T-cell (primary cell): ENCODE measurements at regions not wholly inside any gene's neighbourhood (a gene's known extent, or its start where the extent isn't known, plus 50 kb on each side); places are given as distances from the start of the nearest gene placed in this dataset.

Experiments
- ATAC-seq, 4 experiments: fragments of 200-7000 bp in 3 of 4; fragments of 150-1000 bp in 1 of 4; cut with Tn5 transposase; replicated peaks in 1 of 4; 1 replicate in 3 of 4; 2 replicates in 1 of 4; pipeline ENCODE4 v1.10.0; 2021; ENCODE audit warnings: moderate library complexity in 3 of 4, mild to moderate bottlenecking in 2 of 4, moderate number of reproducible peaks in 1 of 4
- CTCF ChIA-PET, 2 donors: fragments of 300-600 bp; sonication (Branson Sonifier 250); formaldehyde crosslinking; loops; one replicate each; lab custom pipeline; 2022; ENCODE audit warnings: antibody characterized with exemption in 2 of 2; lab: Charles Lee
- POLR2A ChIA-PET, 2 donors: fragments of 300-600 bp; sonication (Branson Sonifier 250); formaldehyde crosslinking; loops; one replicate each; lab custom pipeline; 2022; ENCODE audit warnings: antibody characterized with exemption in 2 of 2; lab: Charles Lee
- DNase-seq, 35 experiments: peaks; one replicate each; pipeline versions ENCODE4 v3.0.0 to v3.0.0-alpha.2; 2013 to 2023
- H3K27ac ChIP-seq: one replicate; pipeline ENCODE4 v1.5.1; 2013; ENCODE audit warnings: low read length
- H3K27me3 ChIP-seq, 2 experiments: replicated peaks in 1 of 2; 1 replicate in 1 of 2; 2 replicates in 1 of 2; pipeline versions ENCODE4 v1.6.1 to v1.7.0; 2013; ENCODE audit warnings: low read length in 1 of 2, mixed read lengths in 1 of 2; ENCODE audit not compliant: control insufficient read depth in 2 of 2, insufficient read depth in 2 of 2; ENCODE audit errors: extremely low read depth in 1 of 2
- H3K36me3 ChIP-seq, 2 donors: 1 replicate in 1 of 2; 2 replicates in 1 of 2; pipeline versions ENCODE4 v1.6.1 to v1.7.0; 2013; ENCODE audit warnings: low read length in 1 of 2; ENCODE audit not compliant: control insufficient read depth in 2 of 2, insufficient read depth in 1 of 2; ENCODE audit errors: extremely low read depth in 1 of 2
- H3K4me1 ChIP-seq, 2 experiments: 1 replicate in 1 of 2; 2 replicates in 1 of 2; pipeline versions ENCODE4 v1.6.1 to v1.7.0; 2013; ENCODE audit warnings: low read length in 2 of 2, mixed read lengths in 1 of 2; ENCODE audit not compliant: insufficient read depth in 2 of 2, control insufficient read depth in 1 of 2; ENCODE audit errors: extremely low read depth in 1 of 2
- H3K4me3 ChIP-seq, 2 donors: 1 replicate in 1 of 2; 2 replicates in 1 of 2; pipeline versions ENCODE4 v1.5.1 to v1.7.0; 2013; ENCODE audit warnings: mild to moderate bottlenecking in 2 of 2, low read length in 1 of 2, moderate library complexity in 1 of 2; ENCODE audit not compliant: control insufficient read depth in 1 of 2; ENCODE audit errors: extremely low read depth in 1 of 2
- H3K9me3 ChIP-seq: 2 replicates; pipeline ENCODE4 v1.7.0; 2013
- H3K27ac Mint-ChIP-seq, 2 donors: one replicate each; pipeline ENCODE4 v1.8.0; 2020 to 2021; ENCODE audit warnings: mild to moderate bottlenecking in 2 of 2, mixed read lengths in 2 of 2
- H3K27me3 Mint-ChIP-seq, 2 donors: one replicate each; pipeline ENCODE4 v1.8.0; 2021 to 2022; ENCODE audit warnings: mixed read lengths in 2 of 2
- H3K36me3 Mint-ChIP-seq: one replicate; pipeline ENCODE4 v1.8.0; 2021; ENCODE audit warnings: mixed read lengths
- H3K4me1 Mint-ChIP-seq, 3 donors: one replicate each; pipeline ENCODE4 v1.8.0; 2020 to 2022; ENCODE audit warnings: mixed read lengths in 3 of 3, mild to moderate bottlenecking in 1 of 3
- H3K4me3 Mint-ChIP-seq, 3 donors: one replicate each; pipeline ENCODE4 v1.8.0; 2020 to 2022; ENCODE audit warnings: mild to moderate bottlenecking in 3 of 3, mixed read lengths in 3 of 3, moderate library complexity in 3 of 3
- H3K9me3 Mint-ChIP-seq, 3 donors: one replicate each; pipeline ENCODE4 v1.8.0; 2020 to 2022; ENCODE audit warnings: mixed read lengths in 3 of 3
- WGBS: methylation state at CpG from one replicate; pipeline ENCODE4 v1.1.5; 2013; ENCODE audit warnings: missing lambda C conversion rate; ENCODE audit not compliant: insufficient coverage; 5-methylcytosine and 5-hydroxymethylcytosine counted together

- WGBS: no CpG with 5 or more reads among the region's 1 CpG
- Histone ChIP-seq H3K36me3 (no peaks in the 10 kb centered on the region), H3K4me3 (no peak overlapping the region), H3K4me1 (no peaks in the 10 kb centered on the region), H3K27ac (no peak overlapping the region), H3K27me3 (no peaks in the 10 kb centered on the region), H3K9me3 (no peaks in the 10 kb centered on the region)
- Mint-ChIP-seq H3K27me3 (no peaks in the 10 kb centered on the region), H3K27ac (no peak overlapping the region), H3K9me3 (no peaks in the 10 kb centered on the region), H3K4me3 (no peak overlapping the region), H3K4me1 (no peaks in the 10 kb centered on the region), H3K36me3 (no peaks in the 10 kb centered on the region)
- CTCF ChIA-PET: no interaction called here
- no peak for DNase-seq
- POLR2A ChIA-PET: no interaction called here
- no peak for ATAC-seq
These were observed 88.0 kb upstream of the GOLIM4 start for GRCh38 chr3:168183774-168184173.

- Histone ChIP-seq H3K27me3 (no peaks in the 10 kb centered on the region), H3K36me3 (no peaks in the 10 kb centered on the region), H3K27ac (no peak overlapping the region), H3K9me3 (no peaks in the 10 kb centered on the region), H3K4me1 (no peaks in the 10 kb centered on the region), H3K4me3 (no peak overlapping the region)
- H3K4me1 Mint-ChIP-seq: peaks cover 0 to 3% (median 0%) of the 10 kb centered on the region in 3 donors
- no peak for DNase-seq
- peaks cover 0 to 7% of the 10 kb centered on the region in 2 donors for H3K27me3 Mint-ChIP-seq
- H3K4me3 Mint-ChIP-seq: no peak overlapping the region
- ChIA-PET CTCF (no interaction called here), POLR2A (no interaction called here)
- WGBS: no CpG with 5 or more reads among the region's 3 CpGs
- H3K27ac Mint-ChIP-seq: no peak overlapping the region
- H3K9me3 Mint-ChIP-seq: no peaks in the 10 kb centered on the region
- ATAC-seq: no peak
- no peaks in the 10 kb centered on the region for H3K36me3 Mint-ChIP-seq
These were observed 73.0 kb upstream of the GOLIM4 start for GRCh38 chr3:168168743-168169142.

- H3K36me3 Mint-ChIP-seq: no peaks in the 10 kb centered on the region
- no peaks in the 10 kb centered on the region for H3K4me1 ChIP-seq
- no peak for ATAC-seq
- peaks cover 0 to 3% (median 0%) of the 10 kb centered on the region in 3 donors for H3K4me1 Mint-ChIP-seq
- ChIA-PET CTCF (no interaction called here), POLR2A (no interaction called here)
- no peak overlapping the region for H3K27ac ChIP-seq
- H3K36me3 ChIP-seq: no peaks in the 10 kb centered on the region
- no peaks in the 10 kb centered on the region for H3K9me3 ChIP-seq
- H3K27me3 Mint-ChIP-seq: no peaks in the 10 kb centered on the region
- no peaks in the 10 kb centered on the region for H3K9me3 Mint-ChIP-seq
- no peaks in the 10 kb centered on the region for H3K27me3 ChIP-seq
- no peak overlapping the region for H3K27ac Mint-ChIP-seq
- no peak overlapping the region for H3K4me3 ChIP-seq
- WGBS: no CpG with 5 or more reads among the region's 6 CpGs
- peak overlapping the region in 1 of 3 donors; percentile 25 for H3K4me3 Mint-ChIP-seq
- peak in 6 of 35 experiments; percentile 1 to 59 (median 4) for DNase-seq
These were observed 69.9 kb upstream of the GOLIM4 start for GRCh38 chr3:168165390-168166269.

GRCh38 chr3:168162172-168162571, 66.4 kb upstream of the GOLIM4 start:
- DNase-seq (no peak), ATAC-seq (no peak)
- no peak overlapping the region for H3K4me3 ChIP-seq
- H3K9me3 Mint-ChIP-seq: no peaks in the 10 kb centered on the region
- no peaks in the 10 kb centered on the region for H3K27me3 ChIP-seq
- no peak overlapping the region for H3K27ac ChIP-seq
- peaks cover 3 to 7% of the 10 kb centered on the region in 2 donors for H3K27me3 Mint-ChIP-seq
- peaks cover 0 to 3% (median 0%) of the 10 kb centered on the region in 3 donors for H3K4me1 Mint-ChIP-seq
- WGBS: no CpG with 5 or more reads among the region's 1 CpG
- H3K27ac Mint-ChIP-seq: no peak overlapping the region
- no peaks in the 10 kb centered on the region for H3K4me1 ChIP-seq
- no peaks in the 10 kb centered on the region for H3K36me3 Mint-ChIP-seq
- ChIA-PET POLR2A (no interaction called here), CTCF (no interaction called here)
- H3K9me3 ChIP-seq: no peaks in the 10 kb centered on the region
- H3K4me3 Mint-ChIP-seq: no peak overlapping the region
- H3K36me3 ChIP-seq: no peaks in the 10 kb centered on the region

- Histone ChIP-seq H3K27me3 (no peaks in the 10 kb centered on the region), H3K27ac (no peak overlapping the region), H3K9me3 (no peaks in the 10 kb centered on the region), H3K4me3 (no peak overlapping the region), H3K36me3 (no peaks in the 10 kb centered on the region), H3K4me1 (no peaks in the 10 kb centered on the region)
- CTCF ChIA-PET: no interaction called here
- no peak overlapping the region for H3K4me3 Mint-ChIP-seq
- H3K27me3 Mint-ChIP-seq: peaks cover 6 to 7% of the 10 kb centered on the region in 2 donors
- no peaks in the 10 kb centered on the region for H3K36me3 Mint-ChIP-seq
- peaks cover 0 to 3% (median 0%) of the 10 kb centered on the region in 3 donors for H3K4me1 Mint-ChIP-seq
- DNase-seq (no peak), ATAC-seq (no peak)
- no peak overlapping the region for H3K27ac Mint-ChIP-seq
- POLR2A ChIA-PET: no interaction called here
- H3K9me3 Mint-ChIP-seq: no peaks in the 10 kb centered on the region
- WGBS: 83% methylated on average over 1 of the region's 4 CpGs
These were observed 66.0 kb upstream of the GOLIM4 start for GRCh38 chr3:168161696-168162095.

GRCh38 chr3:168157903-168158302, 62.2 kb upstream of the GOLIM4 start:
- CTCF ChIA-PET: no interaction called here
- no peaks in the 10 kb centered on the region for H3K4me1 ChIP-seq
- H3K9me3 Mint-ChIP-seq: peaks cover 0 to 15% (median 10%) of the 10 kb centered on the region in 3 donors
- no peaks in the 10 kb centered on the region for H3K9me3 ChIP-seq
- H3K27ac ChIP-seq: no peak overlapping the region
- no peak overlapping the region for H3K4me3 ChIP-seq
- ATAC-seq (no peak), DNase-seq (no peak)
- H3K27me3 ChIP-seq: peaks cover 0 to 8% of the 10 kb centered on the region in 2 experiments
- H3K4me1 Mint-ChIP-seq: no peaks in the 10 kb centered on the region
- H3K4me3 Mint-ChIP-seq: no peak overlapping the region
- H3K36me3 Mint-ChIP-seq: no peaks in the 10 kb centered on the region
- POLR2A ChIA-PET: interaction anchor here in 1 of 2 donors (0.7 kb wide), 1 partner anchor 483 kb away, joined by 13 read pairs; no protein-coding TSS in a partner anchor
- H3K27me3 Mint-ChIP-seq: peaks cover 7 to 11% of the 10 kb centered on the region in 2 donors
- no peaks in the 10 kb centered on the region for H3K36me3 ChIP-seq
- WGBS: 100% methylated on average over 1 of the region's 2 CpGs
- H3K27ac Mint-ChIP-seq: no peak overlapping the region
